Chondrocyte (in vitro differentiated cells): ENCODE measurements at regions not wholly inside any gene's neighbourhood (a gene's known extent, or its start where the extent isn't known, plus 50 kb on each side); places are given as distances from the start of the nearest gene placed in this dataset.

Experiments
- DNase-seq: peaks from one replicate; pipeline ENCODE4 v3.0.0; 2021; ENCODE audit warnings: mixed read lengths, low spot score
- H3K27ac Mint-ChIP-seq: one replicate; pipeline ENCODE4 v1.8.0; 2021; ENCODE audit warnings: mild to moderate bottlenecking, moderate library complexity, mixed read lengths; ENCODE audit not compliant: unreplicated experiment
- H3K27me3 Mint-ChIP-seq: 2 replicates; pipeline ENCODE4 v1.8.0; 2021; ENCODE audit warnings: low read depth, mixed read lengths
- H3K36me3 Mint-ChIP-seq: 2 replicates; pipeline ENCODE4 v1.8.0; 2021; ENCODE audit warnings: low read depth, mixed read lengths
- H3K4me1 Mint-ChIP-seq: 2 replicates; pipeline ENCODE4 v1.8.0; 2021; ENCODE audit warnings: low read depth, mild to moderate bottlenecking, mixed read lengths
- H3K4me3 Mint-ChIP-seq: one replicate; pipeline ENCODE4 v1.8.0; 2021; ENCODE audit warnings: mild to moderate bottlenecking, moderate library complexity, mixed read lengths; ENCODE audit not compliant: unreplicated experiment
- H3K9me3 Mint-ChIP-seq: 2 replicates; pipeline ENCODE4 v1.8.0; 2021; ENCODE audit warnings: low read depth, mixed read lengths
- TF ChIP-seq, protein P1 (sequence below): fragments of 200-600 bp; sonication (generic); IDR thresholded peaks from 2 replicates; pipeline ENCODE4 v1.5.0; 2021; ENCODE audit warnings: antibody characterized with exemption, mild to moderate bottlenecking, moderate library complexity

DNA sequence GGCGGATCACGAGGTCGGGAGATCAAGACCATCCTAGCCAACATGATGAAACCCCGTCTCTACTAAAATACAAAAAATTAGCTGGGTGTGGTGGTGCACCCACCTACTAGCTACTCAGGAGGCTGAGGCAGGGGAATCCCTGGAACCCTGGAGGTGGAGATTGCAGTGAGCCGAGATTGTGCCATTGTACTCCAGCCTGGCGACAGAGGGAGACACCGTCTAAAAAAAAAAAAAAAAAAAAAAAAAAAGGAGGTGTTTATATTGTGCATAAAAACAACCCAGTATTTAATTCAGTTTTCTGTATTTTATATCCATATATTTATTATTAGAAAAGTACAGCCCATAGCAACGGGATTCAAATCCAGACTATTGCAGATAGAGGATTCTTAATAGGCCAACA, 129.1 kb upstream of the SOX2 start:
- no peak overlapping the region for H3K27ac Mint-ChIP-seq
- peaks cover 3% of the 10 kb centered on the region for H3K27me3 Mint-ChIP-seq
- TF ChIP-seq, protein P1, sequence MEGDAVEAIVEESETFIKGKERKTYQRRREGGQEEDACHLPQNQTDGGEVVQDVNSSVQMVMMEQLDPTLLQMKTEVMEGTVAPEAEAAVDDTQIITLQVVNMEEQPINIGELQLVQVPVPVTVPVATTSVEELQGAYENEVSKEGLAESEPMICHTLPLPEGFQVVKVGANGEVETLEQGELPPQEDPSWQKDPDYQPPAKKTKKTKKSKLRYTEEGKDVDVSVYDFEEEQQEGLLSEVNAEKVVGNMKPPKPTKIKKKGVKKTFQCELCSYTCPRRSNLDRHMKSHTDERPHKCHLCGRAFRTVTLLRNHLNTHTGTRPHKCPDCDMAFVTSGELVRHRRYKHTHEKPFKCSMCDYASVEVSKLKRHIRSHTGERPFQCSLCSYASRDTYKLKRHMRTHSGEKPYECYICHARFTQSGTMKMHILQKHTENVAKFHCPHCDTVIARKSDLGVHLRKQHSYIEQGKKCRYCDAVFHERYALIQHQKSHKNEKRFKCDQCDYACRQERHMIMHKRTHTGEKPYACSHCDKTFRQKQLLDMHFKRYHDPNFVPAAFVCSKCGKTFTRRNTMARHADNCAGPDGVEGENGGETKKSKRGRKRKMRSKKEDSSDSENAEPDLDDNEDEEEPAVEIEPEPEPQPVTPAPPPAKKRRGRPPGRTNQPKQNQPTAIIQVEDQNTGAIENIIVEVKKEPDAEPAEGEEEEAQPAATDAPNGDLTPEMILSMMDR: no peak
- no peak for DNase-seq
- peaks cover 7% of the 10 kb centered on the region for H3K9me3 Mint-ChIP-seq
- H3K4me1 Mint-ChIP-seq: no peaks in the 10 kb centered on the region
- H3K4me3 Mint-ChIP-seq: no peak overlapping the region
- H3K36me3 Mint-ChIP-seq: no peaks in the 10 kb centered on the region

DNA sequence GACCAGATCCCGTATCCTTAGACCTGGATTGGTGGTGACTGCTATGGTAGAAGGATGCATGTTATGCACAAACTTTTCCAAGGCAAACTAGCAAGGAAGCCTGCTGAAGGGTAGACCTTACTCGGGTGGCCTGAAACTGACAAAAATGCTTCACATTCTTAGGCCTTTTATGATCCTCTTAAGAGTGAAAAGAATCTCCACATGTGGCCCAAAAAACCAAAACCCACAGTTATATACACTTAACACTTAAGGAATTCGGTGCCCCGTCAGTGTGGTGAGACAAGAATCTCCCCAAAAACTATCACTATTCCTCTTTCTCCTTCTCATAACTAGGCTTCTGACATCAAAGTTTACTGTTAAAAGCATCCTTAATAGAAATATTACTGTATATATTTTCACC, 130.1 kb upstream of the SOX2 start:
- TF ChIP-seq, protein P1: no peak
- Mint-ChIP-seq H3K27ac (no peak overlapping the region), H3K4me1 (no peaks in the 10 kb centered on the region), H3K36me3 (no peaks in the 10 kb centered on the region), H3K9me3 (no peaks in the 10 kb centered on the region), H3K27me3 (peaks cover 3% of the 10 kb centered on the region), H3K4me3 (no peak overlapping the region)
- DNase-seq: no peak

- TF ChIP-seq, protein P1: no peak
- H3K9me3 Mint-ChIP-seq: no peaks in the 10 kb centered on the region
- no peak for DNase-seq
- H3K4me1 Mint-ChIP-seq: no peaks in the 10 kb centered on the region
- H3K27me3 Mint-ChIP-seq: peaks cover 1% of the 10 kb centered on the region
- H3K36me3 Mint-ChIP-seq: no peaks in the 10 kb centered on the region
- no peak overlapping the region for H3K27ac Mint-ChIP-seq
- no peak overlapping the region for H3K4me3 Mint-ChIP-seq
Observed at GRCh38 chr3:181578743-181579142, 133.0 kb upstream of the SOX2 start.

DNA sequence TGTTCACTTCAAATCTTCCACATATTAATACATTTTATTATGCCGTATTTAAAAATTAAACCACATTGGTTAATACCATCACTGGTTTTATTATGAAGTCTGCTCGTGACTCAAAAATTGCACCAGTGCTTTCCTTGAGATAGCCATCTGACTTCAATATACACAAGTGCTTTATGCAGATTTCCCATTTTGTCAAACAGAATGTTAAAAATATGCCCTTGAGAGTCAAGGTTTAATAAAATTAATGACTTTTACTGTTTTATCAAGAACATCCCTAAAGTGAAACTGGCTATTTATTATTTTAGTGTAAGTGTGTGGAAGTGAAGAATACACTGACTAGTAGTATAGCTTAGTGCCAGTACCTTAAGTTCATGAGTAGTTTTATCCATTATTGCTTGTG, 139.3 kb upstream of the SOX2 start:
- no peak for DNase-seq
- TF ChIP-seq, protein P1: no peak
- no peaks in the 10 kb centered on the region for H3K9me3 Mint-ChIP-seq
- H3K27ac Mint-ChIP-seq: no peak overlapping the region
- peaks cover 5% of the 10 kb centered on the region for H3K27me3 Mint-ChIP-seq
- no peaks in the 10 kb centered on the region for H3K4me1 Mint-ChIP-seq
- H3K36me3 Mint-ChIP-seq: no peaks in the 10 kb centered on the region
- no peak overlapping the region for H3K4me3 Mint-ChIP-seq

- Mint-ChIP-seq H3K36me3 (no peaks in the 10 kb centered on the region), H3K27ac (no peak overlapping the region), H3K4me1 (no peaks in the 10 kb centered on the region), H3K9me3 (no peaks in the 10 kb centered on the region), H3K4me3 (no peak overlapping the region), H3K27me3 (peaks cover 14% of the 10 kb centered on the region)
- no peak for DNase-seq
- TF ChIP-seq, protein P1: no peak
Observed at GRCh38 chr3:181570472-181570871, 141.3 kb upstream of the SOX2 start.
